ENCODE measurements at regions not wholly inside any gene's neighbourhood (a gene's known extent, or its start where the extent isn't known, plus 50 kb on each side); places are given as distances from the start of the nearest gene placed in this dataset.
"Not testable (repeated sequence)": the region's sequence is repeated elsewhere in the genome, so short reads cannot be mapped to it uniquely, and the experiment has no call there.

- DNase-seq = no peak
Observed at GRCh38 chrX:19172741-19173140, 50.5 kb upstream of the ADGRG2 start.

GRCh38 chrX:19174401-19175025 is 52.2 kb upstream of the ADGRG2 start:
- no peak for DNase-seq

- DNase-seq = no peak
Observed at GRCh38 chrX:19176901-19177630, 54.8 kb upstream of the ADGRG2 start.

- peak; percentile 54 for DNase-seq
Observed at GRCh38 chrX:19177721-19178120, 55.5 kb upstream of the ADGRG2 start.

GRCh38 chrX:19178402-19178801 is 56.1 kb upstream of the ADGRG2 start:
- no peak for DNase-seq

DNA sequence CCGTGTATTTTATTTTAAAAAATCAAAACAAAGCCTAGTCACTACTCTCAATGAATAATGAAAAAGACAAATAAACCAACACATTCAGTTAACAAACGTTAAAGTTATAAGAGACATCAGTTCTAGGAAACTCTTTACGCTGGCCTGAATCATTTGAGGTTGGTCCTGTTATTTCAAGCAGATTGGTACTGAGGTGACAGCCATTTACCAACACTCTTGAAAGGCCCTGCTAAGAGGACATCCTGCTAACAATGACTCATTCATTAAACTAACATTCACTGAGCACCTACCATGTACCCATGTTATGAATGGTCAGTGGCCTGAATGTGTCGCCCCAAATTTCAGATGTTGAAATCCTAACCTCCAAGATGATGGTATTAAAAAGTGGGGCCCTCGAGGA is 57.1 kb upstream of the ADGRG2 start:
- DNase-seq = no peak

DNA sequence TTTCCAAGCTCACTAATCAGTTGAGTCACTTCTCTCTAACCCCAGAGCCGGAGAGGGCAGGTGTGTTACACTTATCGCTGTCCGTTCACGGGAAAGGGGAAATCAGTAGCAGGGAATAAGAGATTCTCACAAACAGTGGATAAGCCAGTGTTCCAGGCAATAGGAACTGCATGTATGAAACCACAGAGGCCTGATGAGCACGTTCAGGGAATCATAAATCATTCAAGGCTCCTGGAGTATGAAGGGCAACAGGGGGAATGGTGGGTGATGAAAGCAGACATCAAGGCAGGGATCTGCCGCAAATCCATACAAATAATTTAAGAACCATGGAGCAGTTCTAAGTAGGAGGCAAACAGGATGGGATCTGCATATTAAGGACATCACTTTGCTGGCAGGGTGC is 59.1 kb upstream of the ADGRG2 start:
- DNase-seq = no peak

- DNase-seq = no peak
Observed at GRCh38 chrX:19182785-19183184, 60.5 kb upstream of the ADGRG2 start.

DNA sequence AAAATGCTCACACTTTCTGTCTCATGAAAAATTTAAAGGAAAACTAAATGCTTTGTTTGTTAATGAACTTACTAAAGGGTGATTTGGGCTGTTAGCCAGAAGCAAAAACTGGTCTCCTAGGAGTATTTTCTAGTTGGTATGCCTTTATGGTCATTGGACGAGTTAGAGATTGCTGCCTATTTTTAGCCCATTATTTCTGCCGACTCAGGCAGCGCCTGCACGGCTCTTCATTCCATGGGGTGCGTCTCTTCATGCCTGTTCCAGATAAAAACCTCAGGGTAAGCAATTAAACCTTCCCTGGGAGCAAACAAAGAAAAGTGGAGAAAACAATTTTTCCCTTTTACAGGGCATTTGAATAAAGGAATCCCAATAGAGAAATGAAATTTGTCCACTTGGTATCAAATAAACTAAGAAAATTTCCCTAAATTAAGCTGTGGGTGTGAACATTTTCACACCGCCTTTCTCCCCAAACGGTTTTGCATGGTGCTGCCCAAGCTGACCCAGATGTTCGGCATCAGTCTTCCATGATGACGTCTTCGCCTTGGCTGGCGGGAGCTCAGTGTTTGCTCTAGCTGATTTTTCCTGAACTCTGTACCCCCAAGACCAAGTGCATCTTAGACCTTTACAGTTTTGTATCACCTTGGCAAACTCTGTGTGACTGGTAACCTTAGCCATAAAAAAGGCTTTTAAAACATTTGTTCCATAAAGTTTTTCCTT is 61.7 kb upstream of the ADGRG2 start:
- DNase-seq = no peak

DNA sequence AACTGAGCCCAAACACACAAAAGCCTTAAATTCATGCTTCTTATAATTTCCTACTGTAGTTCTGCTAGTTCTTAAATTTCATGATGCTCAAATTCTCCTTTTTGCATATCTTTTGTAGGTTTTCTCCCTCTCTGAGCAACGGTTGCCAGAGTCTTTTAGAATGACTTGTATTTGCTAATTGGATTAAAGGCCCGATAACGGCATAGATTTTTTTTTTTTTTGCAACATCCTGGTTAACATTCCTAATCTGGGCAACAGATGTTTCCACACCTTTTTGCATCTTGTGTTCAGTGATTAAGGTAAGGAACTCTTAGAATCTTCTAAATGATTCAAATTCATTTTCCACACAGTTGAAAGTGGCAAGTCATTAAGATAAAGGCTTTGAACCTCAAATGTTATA is 66.3 kb upstream of the ADGRG2 start:
- DNase-seq = no peak

- no peak for DNase-seq
Observed at GRCh38 chrX:19190902-19191301, 68.6 kb upstream of the ADGRG2 start.

DNA sequence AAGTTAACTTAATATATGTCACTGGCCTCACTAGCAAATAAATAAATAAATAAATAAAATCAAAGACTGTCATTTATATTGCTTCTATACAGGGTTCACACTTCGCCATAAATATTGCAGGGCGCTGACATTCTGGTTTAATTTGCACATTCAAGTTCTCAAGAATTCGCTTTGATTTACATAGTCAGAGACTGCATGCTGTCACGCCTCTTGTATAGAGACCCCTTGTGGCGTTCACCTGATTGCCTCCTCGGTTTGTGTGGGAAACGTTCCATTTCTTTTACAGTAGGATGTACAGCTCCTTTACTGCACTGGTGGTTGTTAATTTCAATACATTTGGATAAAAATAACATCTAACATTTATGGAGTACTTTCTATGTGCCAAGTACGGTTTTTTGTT is 71.3 kb upstream of the ADGRG2 start:
- DNase-seq = no peak

GRCh38 chrX:19194285-19195242 is 72.3 kb upstream of the ADGRG2 start:
- no peak for DNase-seq

DNA sequence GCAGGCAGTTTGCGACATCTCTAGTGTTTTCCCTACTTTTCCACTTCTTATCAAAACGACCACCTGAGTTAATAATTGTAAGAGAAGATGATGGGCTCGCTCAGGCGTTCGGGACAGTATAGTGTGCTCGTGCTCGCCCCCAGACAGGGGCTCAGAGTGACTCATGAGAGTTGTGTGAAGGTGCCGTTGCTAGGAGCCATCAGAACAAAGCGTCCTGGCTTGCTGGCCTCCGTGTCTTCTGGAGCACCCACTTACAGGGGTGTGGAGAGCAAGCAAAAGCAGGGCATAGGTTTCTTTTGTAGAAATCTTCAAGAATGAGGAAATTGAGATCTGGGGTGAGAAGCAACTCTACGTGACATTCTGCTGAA is 73.0 kb upstream of the ADGRG2 start:
- DNase-seq = no peak

DNA sequence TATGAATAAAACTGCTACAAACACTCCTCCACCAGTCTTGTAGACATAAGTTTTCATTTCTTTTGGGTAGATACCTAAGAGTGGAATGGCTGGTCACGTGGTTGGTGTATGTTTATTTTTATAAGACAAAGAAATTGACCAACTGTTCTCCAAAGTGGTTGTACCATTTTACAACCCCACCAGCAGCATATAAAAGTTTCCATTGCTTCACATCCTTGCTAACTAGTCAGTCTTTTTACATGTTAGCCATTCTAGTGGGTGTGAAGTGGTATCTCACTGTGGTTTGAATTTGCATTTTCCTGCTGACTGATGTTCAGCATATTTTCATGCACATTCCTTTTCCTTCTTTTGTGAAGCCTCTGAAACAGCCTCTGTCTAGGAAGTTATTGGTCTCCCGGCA is 76.2 kb upstream of the ADGRG2 start:
- DNase-seq = no peak

DNA sequence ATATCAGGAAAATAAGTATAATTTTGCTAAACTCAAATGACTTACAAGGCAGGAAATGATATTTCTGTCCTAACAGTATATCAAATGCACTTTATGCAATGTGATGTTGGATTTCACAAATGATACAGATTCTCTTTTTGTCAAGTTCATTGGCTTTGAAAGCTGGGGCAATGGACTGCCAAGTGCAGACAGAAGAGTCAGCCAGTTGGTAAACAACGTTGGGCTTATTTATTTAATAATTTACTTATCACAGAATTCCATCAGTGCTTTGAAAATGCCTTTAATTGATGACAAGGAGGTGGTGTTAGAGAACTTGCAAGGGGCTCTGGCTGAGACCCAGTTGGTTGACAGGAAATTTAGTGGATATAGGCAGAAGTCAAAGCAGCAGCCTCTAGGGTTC is 79.9 kb upstream of the ADGRG2 start:
- no peak for DNase-seq

DNA sequence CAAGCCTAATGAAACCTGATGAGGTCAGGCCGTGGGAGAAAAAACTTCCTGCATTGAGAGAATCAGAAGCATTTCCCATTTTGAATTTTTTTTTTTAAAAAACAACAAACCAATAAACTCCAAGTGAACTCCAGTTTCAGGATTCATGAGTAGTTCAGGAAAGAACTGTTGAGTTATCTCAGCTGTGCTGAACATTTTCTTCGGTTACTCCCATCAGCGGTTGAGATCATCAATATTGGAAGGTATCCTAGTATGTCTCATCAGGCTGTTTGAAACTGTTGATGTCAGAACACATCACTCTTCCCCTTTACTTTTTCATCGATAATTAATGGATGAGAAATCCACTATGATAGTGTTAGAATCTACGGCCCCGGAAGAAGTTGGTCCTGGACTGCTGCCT is 82.4 kb upstream of the ADGRG2 start:
- DNase-seq = no peak

DNA sequence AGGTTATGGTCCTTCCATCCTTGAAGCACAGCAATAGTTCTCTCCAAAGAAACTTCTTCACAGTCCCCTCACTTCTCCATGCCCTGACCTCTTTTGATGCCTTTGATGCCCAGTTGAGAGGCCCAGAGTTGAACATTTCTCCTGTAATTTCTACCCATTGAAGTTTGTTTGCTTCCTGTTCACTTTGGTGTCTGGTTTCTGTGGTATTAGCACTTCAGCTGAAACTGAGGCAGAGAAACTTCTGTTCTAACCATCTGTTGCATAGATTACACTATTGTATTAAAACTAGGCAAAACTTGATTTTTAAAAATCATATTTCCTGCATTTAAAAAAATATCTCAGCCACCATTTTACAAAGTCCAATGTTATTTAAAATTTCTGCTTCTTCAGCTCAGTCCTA is 89.8 kb upstream of the ADGRG2 start:
- no peak for DNase-seq

GRCh38 chrX:19213610-19214152 is 91.4 kb upstream of the ADGRG2 start:
- DNase-seq = no peak

GRCh38 chrX:19214311-19214710 is 92.0 kb upstream of the ADGRG2 start:
- no peak for DNase-seq

DNA sequence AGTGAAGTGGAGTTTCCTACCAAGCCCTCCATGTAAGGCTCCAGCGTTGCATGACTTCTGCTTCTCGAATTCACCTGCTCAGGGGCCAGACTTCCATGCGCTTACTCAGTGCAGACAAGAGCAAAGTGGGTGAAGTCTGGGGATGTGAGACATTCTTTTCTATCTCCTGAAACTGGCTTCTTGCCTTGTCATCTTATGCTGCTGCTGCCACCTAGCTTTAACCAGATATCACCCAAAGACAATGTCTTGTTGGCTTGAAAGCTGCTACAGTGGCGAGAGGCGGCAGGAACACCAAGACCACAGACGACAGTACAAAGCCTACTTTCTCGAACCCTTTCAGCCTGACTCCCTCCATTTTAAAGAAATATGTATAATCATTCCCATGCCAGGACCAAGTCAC is 103.6 kb upstream of the ADGRG2 start:
- DNase-seq = no peak

- not testable (repeated sequence) for DNase-seq
Observed at GRCh38 chrX:19229896-19230295, 107.6 kb upstream of the ADGRG2 start.
